ENCODE measurements at regions not wholly inside any gene's neighbourhood (a gene's known extent, or its start where the extent isn't known, plus 50 kb on each side); places are given as distances from the start of the nearest gene placed in this dataset.

GRCh38 chr9:24900179-24900578, 354.5 kb upstream of the IZUMO3 start:
- no peak for TF ChIP-seq CTCF (conservative IDR thresholded peaks at IDR 0.05 in 1 of 2, IDR thresholded peaks at IDR 0.05 in 1 of 2; ENCODE audit: low read depth in 1 of 2, low read length in 2 of 2)
- TF ChIP-seq EZH2 (IDR thresholded peaks at IDR 0.05; ENCODE audit: low read length, missing control alignments), result no peak
